ENCODE measurements at regions not wholly inside any gene's neighbourhood (a gene's known extent, or its start where the extent isn't known, plus 50 kb on each side); places are given as distances from the start of the nearest gene placed in this dataset.
A peak's percentile ranks its signal among the peaks of the same experiment; 100 is the strongest.
"Not testable (repeated sequence)": the region's sequence is repeated elsewhere in the genome, so short reads cannot be mapped to it uniquely, and the experiment has no call there.

- FAIRE-seq (no peak), DNase-seq (ENCODE audit: insufficient read length, low spot score) (no peak)
These were observed 50.7 kb upstream of the TNFSF4 start for GRCh38 chr1:173257805-173258204.

GRCh38 chr1:173258479-173259264 lies 51.5 kb upstream of the TNFSF4 start:
- FAIRE-seq (no peak), DNase-seq (ENCODE audit: insufficient read length, low spot score) (no peak)

- not testable (repeated sequence) for DNase-seq (ENCODE audit: insufficient read length, low spot score); FAIRE-seq
These were observed 53.2 kb upstream of the TNFSF4 start for GRCh38 chr1:173260329-173260728.

- DNase-seq (ENCODE audit: insufficient read length, low spot score) (no peak), FAIRE-seq (no peak)
These were observed 59.7 kb upstream of the TNFSF4 start for GRCh38 chr1:173266841-173267240.

GRCh38 chr1:173267453-173267945 lies 60.4 kb upstream of the TNFSF4 start:
- no peak for DNase-seq (ENCODE audit: insufficient read length, low spot score)
- FAIRE-seq: no peak

GRCh38 chr1:173268261-173268660 lies 61.1 kb upstream of the TNFSF4 start:
- DNase-seq (ENCODE audit: insufficient read length, low spot score): no peak

GRCh38 chr1:173268786-173269277 lies 61.7 kb upstream of the TNFSF4 start:
- DNase-seq (ENCODE audit: insufficient read length, low spot score) (no peak), FAIRE-seq (no peak)

More at GRCh38 chr1:173268261-173268660, 61.1 kb upstream of the TNFSF4 start:
- FAIRE-seq: peak; percentile 60

GRCh38 chr1:173269490-173270230 lies 62.5 kb upstream of the TNFSF4 start:
- no peak for DNase-seq (ENCODE audit: insufficient read length, low spot score)
- FAIRE-seq: no peak

- DNase-seq (ENCODE audit: insufficient read length, low spot score) (no peak), FAIRE-seq (no peak)
These were observed 63.1 kb upstream of the TNFSF4 start for GRCh38 chr1:173270243-173270642.

GRCh38 chr1:173271021-173271420 lies 63.9 kb upstream of the TNFSF4 start:
- not testable (repeated sequence) for DNase-seq (ENCODE audit: insufficient read length, low spot score); FAIRE-seq

- DNase-seq (ENCODE audit: insufficient read length, low spot score) (no peak), FAIRE-seq (no peak)
These were observed 68.4 kb upstream of the TNFSF4 start for GRCh38 chr1:173275496-173275895.

GRCh38 chr1:173276922-173277800 lies 70.0 kb upstream of the TNFSF4 start:
- DNase-seq (ENCODE audit: insufficient read length, low spot score): no peak
- peak; percentile 92 for FAIRE-seq

- FAIRE-seq (no peak), DNase-seq (ENCODE audit: insufficient read length, low spot score) (no peak)
These were observed 73.9 kb upstream of the TNFSF4 start for GRCh38 chr1:173280899-173281660.

GRCh38 chr1:173285048-173285447 lies 77.9 kb upstream of the TNFSF4 start:
- DNase-seq (ENCODE audit: insufficient read length, low spot score): no peak
- FAIRE-seq: no peak

GRCh38 chr1:173287785-173288184 lies 80.7 kb upstream of the TNFSF4 start:
- FAIRE-seq: no peak
- DNase-seq (ENCODE audit: insufficient read length, low spot score): no peak

- DNase-seq (ENCODE audit: insufficient read length, low spot score) (no peak), FAIRE-seq (no peak)
These were observed 86.6 kb upstream of the TNFSF4 start for GRCh38 chr1:173293756-173294155.

GRCh38 chr1:173294843-173295242 lies 87.7 kb upstream of the TNFSF4 start:
- DNase-seq (ENCODE audit: insufficient read length, low spot score) (no peak), FAIRE-seq (no peak)

GRCh38 chr1:173295391-173295790 lies 88.3 kb upstream of the TNFSF4 start:
- FAIRE-seq (no peak), DNase-seq (ENCODE audit: insufficient read length, low spot score) (no peak)

- no peak for FAIRE-seq
- DNase-seq (ENCODE audit: insufficient read length, low spot score): no peak
These were observed 88.9 kb upstream of the TNFSF4 start for GRCh38 chr1:173295995-173296394.
